ENCODE measurements at regions not wholly inside any gene's neighbourhood (a gene's known extent, or its start where the extent isn't known, plus 50 kb on each side); places are given as distances from the start of the nearest gene placed in this dataset.

DNA sequence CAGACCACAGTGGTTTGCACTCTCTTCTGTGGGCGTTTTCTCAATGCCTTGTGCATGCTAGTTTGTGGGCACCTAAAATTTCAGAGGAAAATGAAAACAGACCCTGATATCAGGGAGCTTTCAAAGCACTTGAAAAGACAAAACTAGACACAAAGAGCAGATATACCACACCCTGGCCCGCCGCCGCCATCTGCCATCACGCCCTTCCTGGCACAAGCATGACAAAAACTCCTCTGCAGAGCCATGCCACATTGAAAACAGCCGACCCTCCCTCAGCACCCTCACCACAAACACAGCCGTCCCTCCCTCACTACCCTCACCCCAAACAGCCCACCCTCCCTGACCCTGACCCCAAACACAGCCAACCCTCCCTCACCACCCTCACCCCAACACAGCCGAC lies 84.8 kb upstream of the RAB6C start:
- DNase-seq (ENCODE audit: low spot score) = no peak
- 84% methylated on average over 8 of the region's 8 CpGs for WGBS
- Histone ChIP-seq H3K4me1 (replicated peaks) (no peaks in the 10 kb centered on the region), H3K36me3 (no peaks in the 10 kb centered on the region), H3K27ac (no peak overlapping the region), H3K27me3 (replicated peaks; ENCODE audit: insufficient read depth) (no peaks in the 10 kb centered on the region), H3K9me3 (no peaks in the 10 kb centered on the region), H3K4me3 (no peak overlapping the region)
- TF ChIP-seq CTCF (IDR thresholded peaks at IDR 0.05) = no peak
- no peak for TF ChIP-seq POLR2A (IDR thresholded peaks at IDR 0.05)
- no peak for TF ChIP-seq POLR2AphosphoS5 (IDR thresholded peaks at IDR 0.05)
- intact Hi-C loops (cut with DNase I) = no loop called here

DNA sequence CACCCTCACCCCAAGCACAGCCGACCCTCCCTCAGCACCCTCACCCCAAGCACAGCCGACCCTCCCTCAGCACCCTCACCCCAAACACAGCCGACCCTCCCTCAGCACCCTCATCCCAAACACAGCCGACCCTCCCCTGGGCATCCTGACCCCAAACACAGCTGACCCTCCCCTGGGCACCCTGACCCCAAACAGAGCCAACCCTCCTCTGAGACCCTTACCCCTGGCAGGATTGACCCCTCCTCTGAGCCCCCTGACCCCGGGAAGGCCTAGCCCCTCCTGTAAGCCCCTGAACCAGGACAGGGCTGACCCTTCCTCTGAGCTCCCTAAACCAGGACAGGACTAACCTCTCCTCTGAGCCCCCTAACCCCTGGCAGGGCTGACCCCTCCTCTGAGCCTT lies 84.4 kb upstream of the RAB6C start:
- intact Hi-C loops (cut with DNase I) = no loop called here
- H3K27ac ChIP-seq = no peak overlapping the region
- no peaks in the 10 kb centered on the region for H3K4me1 ChIP-seq (replicated peaks)
- H3K9me3 ChIP-seq = no peaks in the 10 kb centered on the region
- TF ChIP-seq POLR2AphosphoS5 (IDR thresholded peaks at IDR 0.05) (no peak), POLR2A (IDR thresholded peaks at IDR 0.05) (no peak), CTCF (IDR thresholded peaks at IDR 0.05) (no peak)
- no peak overlapping the region for H3K4me3 ChIP-seq
- 87% methylated on average over 5 of the region's 5 CpGs for WGBS
- H3K36me3 ChIP-seq = no peaks in the 10 kb centered on the region
- H3K27me3 ChIP-seq (replicated peaks; ENCODE audit: insufficient read depth) = no peaks in the 10 kb centered on the region
- no peak for DNase-seq (ENCODE audit: low spot score)

- intact Hi-C loops (cut with DNase I) = no loop called here
- no peaks in the 10 kb centered on the region for H3K4me1 ChIP-seq (replicated peaks)
- H3K36me3 ChIP-seq = no peaks in the 10 kb centered on the region
- 95% methylated on average over 2 of the region's 2 CpGs for WGBS
- DNase-seq (ENCODE audit: low spot score) = no peak
- TF ChIP-seq POLR2AphosphoS5 (IDR thresholded peaks at IDR 0.05) (no peak), POLR2A (IDR thresholded peaks at IDR 0.05) (no peak), CTCF (IDR thresholded peaks at IDR 0.05) (no peak)
- no peak overlapping the region for H3K4me3 ChIP-seq
- no peaks in the 10 kb centered on the region for H3K27me3 ChIP-seq (replicated peaks; ENCODE audit: insufficient read depth)
- H3K9me3 ChIP-seq = no peaks in the 10 kb centered on the region
- no peak overlapping the region for H3K27ac ChIP-seq
Observed at GRCh38 chr2:129895526-129896082, 83.9 kb upstream of the RAB6C start.

DNA sequence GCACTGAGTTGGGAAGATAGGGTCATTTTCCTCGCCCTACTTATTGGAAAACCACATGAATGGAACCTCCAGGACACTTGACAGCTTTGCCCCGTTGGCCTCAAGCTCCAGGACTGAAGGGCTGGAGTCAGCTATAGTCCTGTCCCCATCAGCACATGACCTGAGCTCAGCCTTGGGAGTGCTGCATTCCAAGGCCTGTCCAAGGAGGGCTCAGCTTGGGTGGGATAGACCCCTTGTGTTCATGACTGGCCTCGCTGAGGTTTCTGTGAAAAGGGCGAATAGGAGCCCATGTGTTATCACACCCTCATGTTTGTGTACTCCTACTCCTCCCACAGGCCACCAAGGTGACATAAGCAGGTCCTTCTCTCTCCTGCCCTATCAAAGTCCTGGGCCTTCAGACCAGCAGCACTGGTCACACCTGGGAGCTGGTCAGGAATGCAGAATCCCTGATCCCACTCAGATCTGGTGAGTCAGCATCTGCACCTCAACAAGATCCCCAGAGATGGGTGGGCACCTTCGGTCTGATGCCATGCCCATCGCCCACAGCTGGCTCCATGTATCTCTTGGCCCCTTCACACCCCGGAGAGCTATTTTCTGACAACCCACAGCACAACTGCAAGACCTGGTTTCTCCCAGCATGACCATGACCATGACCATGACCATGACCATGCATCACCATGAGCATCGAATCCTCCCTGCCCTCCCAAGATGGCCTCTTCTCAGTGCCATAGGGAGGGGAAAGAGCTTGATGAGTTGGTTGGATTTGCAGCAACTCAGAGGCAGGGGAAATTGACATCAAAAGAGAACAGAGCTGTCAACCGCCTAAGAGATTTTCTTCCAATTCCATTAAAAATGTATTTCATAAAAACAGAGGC lies 83.0 kb upstream of the RAB6C start:
- no peak overlapping the region for H3K4me3 ChIP-seq
- TF ChIP-seq POLR2A (IDR thresholded peaks at IDR 0.05) = no peak
- no peak for TF ChIP-seq POLR2AphosphoS5 (IDR thresholded peaks at IDR 0.05)
- TF ChIP-seq CTCF (IDR thresholded peaks at IDR 0.05) = no peak
- H3K27ac ChIP-seq = no peak overlapping the region
- no peaks in the 10 kb centered on the region for H3K27me3 ChIP-seq (replicated peaks; ENCODE audit: insufficient read depth)
- 81% methylated on average over 9 of the region's 9 CpGs for WGBS
- no peaks in the 10 kb centered on the region for H3K4me1 ChIP-seq (replicated peaks)
- no peaks in the 10 kb centered on the region for H3K36me3 ChIP-seq
- no peaks in the 10 kb centered on the region for H3K9me3 ChIP-seq
- DNase-seq (ENCODE audit: low spot score) = no peak
- intact Hi-C loops (cut with DNase I) = no loop called here

Measured in prostate gland (tissue), 2 donors.